ENCODE measurements at regions not wholly inside any gene's neighbourhood (a gene's known extent, or its start where the extent isn't known, plus 50 kb on each side); places are given as distances from the start of the nearest gene placed in this dataset.

- no peak for TF ChIP-seq POLR2AphosphoS5 (IDR thresholded peaks at IDR 0.05)
- TF ChIP-seq CTCF (IDR thresholded peaks at IDR 0.05), result no peak
- TF ChIP-seq EP300 (IDR thresholded peaks at IDR 0.05; ENCODE audit: low read depth), result no peak
Measured at GRCh38 chr5:29304545-29304944, 1888.9 kb upstream of the CDH6 start.
